Coronary artery (tissue), 2 donors: ENCODE measurements at regions not wholly inside any gene's neighbourhood (a gene's known extent, or its start where the extent isn't known, plus 50 kb on each side); places are given as distances from the start of the nearest gene placed in this dataset.

Source experiments
- DNase-seq: peaks from one replicate; pipeline ENCODE4 v3.0.0-alpha.2; 2017; ENCODE audit warnings: low spot score
- H3K27ac ChIP-seq, 2 donors: fragments of 200-600 bp; sonication (generic); one replicate each; pipeline ENCODE4 v1.5.1; 2016 to 2019
- H3K4me3 ChIP-seq: fragments of 200-600 bp; sonication (generic); 2 replicates; pipeline ENCODE4 v1.5.1; 2016; ENCODE audit warnings: mild to moderate bottlenecking, moderate library complexity
- CTCF ChIP-seq: fragments of 200-600 bp; sonication (generic); IDR thresholded peaks from one replicate; pipeline ENCODE4 v1.5.1; 2019; ENCODE audit warnings: antibody characterized with exemption

GRCh38 chr15:62788224-62788623 is 254.3 kb upstream of the TPM1 start:
- no peak for DNase-seq
- Histone ChIP-seq H3K27ac (no peak overlapping the region), H3K4me3 (no peak overlapping the region)
- TF ChIP-seq CTCF: no peak

GRCh38 chr15:62790546-62790945 is 252.0 kb upstream of the TPM1 start:
- Histone ChIP-seq H3K4me3 (no peak overlapping the region), H3K27ac (no peak overlapping the region)
- TF ChIP-seq CTCF: no peak

GRCh38 chr15:62791694-62792093 is 250.9 kb upstream of the TPM1 start:
- DNase-seq: no peak
- Histone ChIP-seq H3K27ac (no peak overlapping the region), H3K4me3 (no peak overlapping the region)
- TF ChIP-seq CTCF: no peak

More at GRCh38 chr15:62790546-62790945, 252.0 kb upstream of the TPM1 start:
- no peak for DNase-seq

- no peak overlapping the region for H3K27ac ChIP-seq
- H3K4me3 ChIP-seq: no peak overlapping the region
- TF ChIP-seq CTCF: no peak
- DNase-seq: no peak
Observed at GRCh38 chr15:62792986-62793751, 249.4 kb upstream of the TPM1 start.

- Histone ChIP-seq H3K4me3 (no peak overlapping the region), H3K27ac (no peak overlapping the region)
- no peak for DNase-seq
- TF ChIP-seq CTCF: no peak
Observed at GRCh38 chr15:62793752-62794144, 248.8 kb upstream of the TPM1 start.

GRCh38 chr15:62795171-62795570 is 247.4 kb upstream of the TPM1 start:
- no peak overlapping the region for H3K4me3 ChIP-seq
- no peak for DNase-seq
- no peak for TF ChIP-seq CTCF
- no peak overlapping the region for H3K27ac ChIP-seq
